ENCODE measurements at regions not wholly inside any gene's neighbourhood (a gene's known extent, or its start where the extent isn't known, plus 50 kb on each side); places are given as distances from the start of the nearest gene placed in this dataset.
"Not testable (repeated sequence)": the region's sequence is repeated elsewhere in the genome, so short reads cannot be mapped to it uniquely, and the experiment has no call there.

- TF ChIP-seq EZH2 (IDR thresholded peaks at IDR 0.05; ENCODE audit: insufficient read depth, poor library complexity, severe bottlenecking); EZH2phosphoT487 (IDR thresholded peaks at IDR 0.05; ENCODE audit: insufficient read depth, low read depth): not testable (repeated sequence)
Observed at GRCh38 chr18:14460364-14460763, 83.0 kb downstream of the POTEC start.

All from GM23248 (cell line).